HG03045 (cell line): ENCODE measurements at regions not wholly inside any gene's neighbourhood (a gene's known extent, or its start where the extent isn't known, plus 50 kb on each side); places are given as distances from the start of the nearest gene placed in this dataset.
"Not testable (repeated sequence)": the region's sequence is repeated elsewhere in the genome, so short reads cannot be mapped to it uniquely, and the experiment has no call there.

Experiments
- ATAC-seq: cut with Tn5 transposase; IDR thresholded peaks from one replicate; pipeline ENCODE4 v1.9.1; 2021; ENCODE audit warnings: mild to moderate bottlenecking, moderate library complexity; ENCODE audit not compliant: unreplicated experiment

DNA sequence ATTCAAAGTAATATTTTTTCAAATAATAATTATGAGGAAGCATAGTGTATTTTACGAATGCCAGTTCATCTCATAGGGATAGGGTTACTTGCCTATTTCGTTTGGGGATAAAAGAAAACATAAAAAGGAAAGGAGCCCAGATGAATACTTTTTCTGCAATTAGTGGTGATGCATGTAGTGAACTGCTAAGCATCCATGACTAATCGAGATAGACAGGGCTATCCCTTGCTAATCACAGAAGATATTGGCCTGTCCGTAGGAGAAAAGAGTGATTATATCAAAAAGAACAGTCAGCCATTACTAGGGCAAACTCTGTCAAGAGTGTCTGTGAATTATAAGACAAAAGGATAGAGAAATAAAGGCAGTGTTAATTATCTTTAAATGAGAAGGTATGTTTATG lies 746.1 kb downstream of the C4orf33 start:
- no peak for ATAC-seq

DNA sequence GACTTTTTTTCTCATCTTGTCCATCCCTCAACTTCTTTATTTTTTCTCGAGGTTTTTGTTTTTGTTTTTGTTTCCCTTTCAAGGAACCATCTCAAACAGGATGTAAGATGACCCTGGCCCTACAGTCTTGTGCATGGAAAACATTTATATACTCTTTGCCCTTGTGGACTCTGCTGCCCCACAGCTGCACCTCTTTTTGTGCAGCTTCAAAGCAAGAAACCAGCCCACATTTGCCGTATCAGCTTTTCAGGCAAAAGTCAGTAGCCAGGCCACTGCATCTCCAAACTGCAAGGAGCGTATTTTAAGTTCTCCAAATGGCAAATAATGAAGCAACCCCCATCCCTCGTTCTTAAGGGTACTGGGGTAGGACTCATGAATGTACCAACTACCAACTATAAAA lies 756.5 kb downstream of the C4orf33 start:
- ATAC-seq = no peak

DNA sequence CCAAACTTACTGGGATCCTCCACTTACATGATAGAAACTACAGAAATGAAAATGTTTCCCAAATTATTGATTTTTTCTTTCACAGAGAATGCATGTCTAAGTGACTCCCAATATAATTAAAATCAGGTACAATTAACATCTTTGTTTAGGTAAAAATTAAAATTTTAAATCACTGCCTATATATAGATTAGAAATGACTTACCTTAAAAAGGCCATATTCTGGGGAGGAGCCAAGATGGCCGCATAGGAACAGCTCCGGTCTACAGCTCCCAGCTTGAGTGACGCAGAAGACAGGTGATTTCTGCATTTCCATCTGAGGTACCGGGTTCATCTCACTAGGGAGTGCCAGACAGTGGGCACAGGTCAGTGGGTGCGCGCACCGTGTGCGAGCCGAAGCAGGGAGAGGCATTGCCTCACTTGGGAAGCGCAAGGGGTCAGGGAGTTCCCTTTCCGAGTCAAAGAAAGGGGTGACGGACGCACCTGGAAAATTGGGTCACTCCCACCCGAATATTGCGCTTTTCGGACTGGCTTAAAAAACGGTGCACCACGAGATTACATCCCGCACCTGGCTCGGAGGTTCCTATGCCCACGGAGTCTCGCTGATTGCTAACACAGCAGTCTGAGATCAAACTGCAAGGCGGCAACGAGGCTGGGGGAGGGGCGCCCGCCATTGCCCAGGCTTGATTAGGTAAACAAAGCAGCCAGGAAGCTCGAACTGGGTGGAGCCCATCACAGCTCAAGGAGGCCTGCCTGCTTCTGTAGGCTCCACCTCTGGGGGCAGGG lies 757.9 kb downstream of the C4orf33 start:
- not testable (repeated sequence) for ATAC-seq

DNA sequence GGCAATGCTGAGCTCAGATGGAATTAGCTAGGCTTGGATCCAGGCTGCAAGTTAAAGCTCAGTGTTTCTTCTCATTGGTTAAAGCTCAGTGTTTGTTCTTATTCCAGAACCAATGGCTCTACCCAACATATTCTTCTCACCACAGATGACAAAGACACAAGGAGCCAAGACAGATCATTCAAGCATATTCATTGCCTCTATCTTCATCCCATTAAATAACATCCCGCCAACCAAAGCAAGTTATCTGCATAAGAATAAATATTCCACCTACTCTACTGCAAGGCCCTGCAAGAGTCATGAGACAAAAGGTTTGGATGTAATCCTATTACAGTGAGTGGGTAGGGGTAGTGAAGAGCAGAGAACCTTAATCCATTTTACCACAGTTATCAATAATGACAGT lies 766.5 kb downstream of the C4orf33 start:
- no peak for ATAC-seq

GRCh38 chr4:129863206-129863605 lies 767.3 kb downstream of the C4orf33 start:
- ATAC-seq = no peak

GRCh38 chr4:129883996-129884395 lies 788.0 kb downstream of the C4orf33 start:
- ATAC-seq = no peak

DNA sequence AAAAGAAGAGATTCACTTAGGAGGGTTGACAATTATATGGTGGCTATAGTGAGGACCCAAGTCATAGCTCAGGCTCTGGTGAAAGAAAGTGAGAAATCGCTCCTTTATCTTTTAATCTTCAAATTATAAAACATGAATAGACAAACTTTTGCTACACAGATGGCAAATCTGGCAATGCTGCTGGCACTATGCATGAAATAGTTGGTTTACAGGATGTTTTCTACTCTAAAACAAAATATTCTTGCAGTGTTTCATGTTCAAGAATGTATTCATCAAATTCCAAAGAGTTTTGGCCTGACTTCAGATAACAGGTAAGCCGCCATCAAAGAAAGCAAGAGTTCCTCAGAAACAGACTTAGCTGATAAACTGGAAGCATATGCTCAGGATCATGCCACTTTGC lies 801.2 kb downstream of the C4orf33 start:
- no peak for ATAC-seq

DNA sequence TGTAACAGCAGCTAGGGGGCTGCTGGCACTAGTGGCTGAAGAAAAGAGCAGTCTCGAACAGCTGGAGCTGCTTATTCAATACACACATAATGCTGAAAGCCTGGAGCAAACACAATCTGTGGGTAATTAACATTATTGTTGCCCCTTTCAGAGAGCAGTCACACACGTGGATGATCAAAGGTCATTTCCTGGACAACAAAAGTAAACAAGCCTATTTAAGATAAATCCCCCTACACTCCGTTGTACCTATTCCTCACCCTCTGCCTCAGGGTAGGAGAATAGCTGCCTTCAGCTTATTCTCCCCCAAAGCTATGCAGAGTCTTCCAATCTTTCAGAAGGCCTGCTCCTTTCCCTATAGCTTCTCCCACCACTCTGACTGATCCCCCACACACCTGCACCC lies 803.9 kb downstream of the C4orf33 start:
- no peak for ATAC-seq

- no peak for ATAC-seq
Measured at GRCh38 chr4:129900430-129900953, 804.5 kb downstream of the C4orf33 start.

GRCh38 chr4:129901205-129901604 lies 805.3 kb downstream of the C4orf33 start:
- ATAC-seq = no peak

DNA sequence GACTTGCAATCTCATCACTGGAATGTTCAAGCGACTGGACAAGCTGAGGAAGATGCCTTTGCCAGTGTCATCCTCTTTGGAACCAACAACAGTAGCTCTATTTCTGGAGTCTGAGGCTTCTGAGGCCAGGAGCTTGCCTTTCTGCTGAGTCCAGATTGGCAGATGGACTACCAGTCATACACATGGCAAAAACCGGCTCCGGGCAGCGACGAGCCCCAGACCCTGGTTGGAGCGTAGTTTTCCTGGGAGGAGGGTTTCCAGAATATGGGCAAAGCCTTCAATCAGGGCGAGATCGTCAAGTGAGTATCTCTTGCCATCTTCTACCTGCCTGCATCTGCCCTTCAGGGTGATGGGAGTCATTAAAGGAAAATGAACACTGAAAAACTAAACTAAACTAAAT lies 807.9 kb downstream of the C4orf33 start:
- ATAC-seq = no peak

GRCh38 chr4:129905256-129905655 lies 809.3 kb downstream of the C4orf33 start:
- no peak for ATAC-seq

DNA sequence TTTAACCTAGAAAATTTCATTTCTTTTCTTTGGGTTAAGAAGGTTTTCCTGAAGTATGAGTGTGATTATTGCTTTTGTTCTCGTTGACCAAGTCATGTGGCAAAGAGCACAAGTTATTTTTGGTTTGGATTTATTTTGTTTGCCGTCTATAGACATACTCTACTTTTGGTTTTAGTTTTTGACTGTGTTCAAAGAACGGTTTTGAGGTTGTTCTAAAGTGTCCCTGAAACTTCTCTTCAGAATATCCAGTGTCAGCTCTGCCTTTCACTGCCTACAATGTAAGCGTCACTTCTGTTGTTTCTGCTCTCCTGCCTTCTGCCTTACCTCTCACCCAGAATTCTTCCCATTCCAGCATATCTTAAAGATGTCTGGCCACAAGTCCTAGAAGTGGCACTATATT lies 812.2 kb downstream of the C4orf33 start:
- no peak for ATAC-seq

- ATAC-seq = no peak
Measured at GRCh38 chr4:129916991-129917390, 821.0 kb downstream of the C4orf33 start.

DNA sequence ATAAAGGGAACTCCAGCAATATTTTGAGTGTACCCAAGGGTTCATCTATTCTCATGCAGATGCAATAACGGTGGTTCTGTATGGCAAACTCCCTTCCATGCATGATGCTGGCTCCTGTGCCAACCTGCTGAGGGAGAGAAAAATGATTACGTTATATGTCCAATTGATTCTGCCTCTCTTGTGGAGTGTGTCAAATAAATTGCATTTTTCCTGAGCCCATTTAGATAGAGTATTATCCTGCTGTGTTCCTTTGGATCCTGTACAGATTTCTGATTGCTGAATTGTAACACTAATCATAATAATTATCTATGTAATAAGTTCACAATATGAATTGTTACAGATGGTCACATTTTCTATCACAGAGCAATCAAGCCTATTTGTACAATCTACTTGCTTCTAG lies 821.7 kb downstream of the C4orf33 start:
- no peak for ATAC-seq

DNA sequence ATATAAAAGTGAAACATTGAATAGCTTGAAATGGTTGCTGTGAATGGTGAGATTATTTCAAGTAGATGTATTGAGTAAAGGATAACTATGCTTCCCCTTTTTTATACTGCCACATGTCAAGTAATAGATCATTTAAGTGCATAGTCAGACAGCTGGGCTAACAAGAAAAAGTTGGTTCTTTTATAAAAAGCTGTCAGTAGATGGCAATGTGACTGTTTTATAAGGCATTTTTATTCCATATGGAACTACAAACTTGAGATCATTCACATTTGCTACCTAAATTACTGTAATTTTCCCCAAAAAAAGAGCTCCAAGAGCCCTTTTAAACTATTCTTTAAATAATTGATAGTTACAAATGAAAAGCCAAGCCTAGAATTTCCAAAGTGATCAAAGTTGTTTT lies 831.0 kb downstream of the C4orf33 start:
- ATAC-seq = no peak

DNA sequence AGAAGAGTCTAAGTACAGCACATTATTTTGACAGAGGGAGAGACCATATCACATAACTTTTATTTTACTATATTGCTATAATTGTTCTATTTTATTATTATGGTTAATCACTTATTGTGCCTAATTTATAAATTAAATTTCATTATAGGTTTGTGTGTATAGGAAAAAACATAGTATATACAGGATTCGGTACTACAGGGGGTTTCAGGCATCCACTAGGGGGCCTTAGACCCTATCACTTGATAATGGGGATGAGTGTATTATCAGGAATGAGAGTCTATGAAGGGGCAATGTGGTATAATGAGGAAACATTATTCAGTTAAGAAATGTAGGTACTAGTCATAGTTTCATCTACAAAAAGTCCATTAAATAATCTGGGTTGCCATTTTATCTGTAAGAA lies 833.1 kb downstream of the C4orf33 start:
- ATAC-seq = no peak

DNA sequence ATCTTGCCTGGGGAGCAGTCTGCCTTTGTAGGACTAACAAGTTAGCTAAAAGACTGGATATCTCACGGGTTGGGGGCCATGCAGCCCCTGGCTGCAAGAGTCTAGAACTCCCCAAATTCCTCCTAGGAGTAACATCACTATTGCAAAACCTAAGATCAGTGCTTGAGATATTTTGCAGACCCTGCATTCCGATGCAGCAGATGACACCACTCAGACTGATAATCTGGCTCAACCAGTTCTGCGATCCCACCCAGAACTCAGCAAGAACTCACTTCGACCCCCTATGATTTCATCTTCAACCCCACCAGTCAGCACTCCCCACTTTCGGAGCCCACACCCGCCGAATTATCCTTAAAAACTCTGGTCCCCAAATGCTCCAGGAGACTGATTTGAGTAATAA lies 834.0 kb downstream of the C4orf33 start:
- no peak for ATAC-seq

- ATAC-seq = no peak
Measured at GRCh38 chr4:129950217-129950616, 854.3 kb downstream of the C4orf33 start.

DNA sequence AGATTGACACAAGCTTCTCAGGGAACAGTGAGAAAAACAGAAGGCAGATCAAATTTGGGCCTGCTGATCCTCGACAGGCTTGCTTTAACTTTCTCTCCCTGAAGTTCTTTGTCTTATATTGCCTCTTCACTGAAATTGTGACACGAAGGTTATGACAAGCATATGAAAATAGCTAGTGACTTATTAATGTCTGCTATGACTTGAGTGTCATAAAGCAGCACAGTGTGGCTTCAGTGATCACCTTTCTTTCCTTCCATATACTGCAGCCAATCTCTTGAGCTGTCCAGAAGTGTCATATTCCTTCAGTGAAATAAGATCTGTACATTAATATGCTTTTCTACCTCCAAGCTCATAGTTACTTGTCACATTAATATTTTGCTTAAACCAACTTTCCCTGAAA lies 870.2 kb downstream of the C4orf33 start:
- ATAC-seq = no peak

DNA sequence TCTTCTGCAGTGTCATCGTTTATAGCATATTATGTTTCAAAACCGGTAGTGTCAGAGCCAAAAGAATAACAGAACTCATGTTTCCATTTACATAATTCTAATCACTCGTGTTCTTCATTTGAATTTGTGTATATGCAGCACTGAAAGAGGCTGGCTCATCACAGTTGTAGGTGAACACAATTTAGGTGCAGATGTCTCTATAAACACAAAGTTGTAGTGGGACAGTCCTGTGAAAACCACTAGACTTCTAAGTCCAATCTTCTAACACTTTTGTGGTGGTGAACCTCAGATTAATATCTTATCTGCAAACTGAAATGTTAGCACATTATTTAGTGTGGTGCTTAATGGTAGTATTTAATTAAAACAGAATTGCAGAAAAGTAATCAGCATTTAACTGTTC lies 872.4 kb downstream of the C4orf33 start:
- ATAC-seq = no peak

- ATAC-seq = no peak
Measured at GRCh38 chr4:129968778-129969177, 872.8 kb downstream of the C4orf33 start.

- ATAC-seq = no peak
Measured at GRCh38 chr4:129970801-129971200, 874.8 kb downstream of the C4orf33 start.
